GM23338 (cell line): ENCODE measurements at regions not wholly inside any gene's neighbourhood (a gene's known extent, or its start where the extent isn't known, plus 50 kb on each side); places are given as distances from the start of the nearest gene placed in this dataset.

Experiments used
- ATAC-seq: fragments of 200-7000 bp; cut with Tn5 transposase; 3 replicates; pipeline ENCODE4 v1.9.1; 2020
- DNase-seq: peaks from one replicate; pipeline ENCODE4 v3.0.0-alpha.2; 2015; ENCODE audit warnings: low spot score
- H2AFZ ChIP-seq: fragments of 200-600 bp; sonication (generic); 2 replicates; pipeline ENCODE4 v1.8.0; 2016; ENCODE audit warnings: antibody characterized with exemption, mild to moderate bottlenecking, moderate library complexity
- H3F3A ChIP-seq: fragments of 200-600 bp; sonication (generic); replicated peaks from 2 replicates; pipeline ENCODE4 v1.8.0; 2017; ENCODE audit warnings: antibody characterized with exemption, mixed run types, low read depth
- H3K27ac ChIP-seq: fragments of 200-600 bp; sonication (generic); 2 replicates; pipeline ENCODE4 v1.6.1; 2016; ENCODE audit warnings: low read depth
- H3K27me3 ChIP-seq: fragments of 200-600 bp; sonication (generic); 2 replicates; pipeline ENCODE4 v1.8.0; 2016; ENCODE audit warnings: mild to moderate bottlenecking, mixed run types, moderate library complexity; ENCODE audit not compliant: insufficient read depth
- H3K36me3 ChIP-seq: fragments of 200-600 bp; sonication (generic); 2 replicates; pipeline ENCODE4 v1.8.0; 2016; ENCODE audit warnings: mild to moderate bottlenecking; ENCODE audit not compliant: insufficient read depth
- H3K4me1 ChIP-seq: fragments of 200-600 bp; sonication (generic); 2 replicates; pipeline ENCODE4 v1.8.0; 2016; ENCODE audit warnings: mild to moderate bottlenecking, moderate library complexity; ENCODE audit not compliant: insufficient read depth
- H3K4me2 ChIP-seq: fragments of 200-600 bp; sonication (generic); 2 replicates; pipeline ENCODE4 v1.7.1; 2017; ENCODE audit warnings: mixed run types
- H3K4me3 ChIP-seq: fragments of 200-600 bp; sonication (generic); 2 replicates; pipeline ENCODE4 v1.6.1; 2016; ENCODE audit warnings: mixed run types
- H3K79me2 ChIP-seq: fragments of 200-600 bp; sonication (generic); replicated peaks from 2 replicates; pipeline ENCODE4 v1.8.0; 2017; ENCODE audit warnings: mild to moderate bottlenecking; ENCODE audit not compliant: insufficient read depth
- H3K9me2 ChIP-seq: fragments of 200-600 bp; sonication (generic); 2 replicates; pipeline ENCODE4 v1.8.0; 2017; ENCODE audit not compliant: insufficient read depth
- H4K20me1 ChIP-seq: fragments of 200-600 bp; sonication (generic); replicated peaks from 2 replicates; pipeline ENCODE4 v1.8.0; 2017; ENCODE audit warnings: mild to moderate bottlenecking; ENCODE audit not compliant: insufficient read depth
- H3K27ac Mint-ChIP-seq: 2 replicates; pipeline ENCODE4 v1.8.0; 2020; ENCODE audit warnings: inconsistent platforms, mild to moderate bottlenecking, moderate library complexity, mixed read lengths
- H3K27me3 Mint-ChIP-seq: 3 replicates; pipeline ENCODE4 v1.8.0; 2022; ENCODE audit warnings: low read depth, mild to moderate bottlenecking, moderate library complexity, mixed read lengths, inconsistent platforms; ENCODE audit not compliant: insufficient read depth, poor library complexity
- H3K36me3 Mint-ChIP-seq: 3 replicates; pipeline ENCODE4 v1.8.0; 2021; ENCODE audit warnings: low read depth, mild to moderate bottlenecking, inconsistent platforms, moderate library complexity, mixed read lengths
- H3K4me1 Mint-ChIP-seq: 3 replicates; pipeline ENCODE4 v1.8.0; 2020; ENCODE audit warnings: mild to moderate bottlenecking, inconsistent platforms, mixed read lengths
- H3K4me3 Mint-ChIP-seq: 3 replicates; pipeline ENCODE4 v1.8.0; 2021; ENCODE audit warnings: moderate library complexity, mild to moderate bottlenecking, inconsistent platforms, mixed read lengths
- H3K9me3 Mint-ChIP-seq: 3 replicates; pipeline ENCODE4 v1.8.0; 2020; ENCODE audit warnings: moderate library complexity, mild to moderate bottlenecking, inconsistent platforms, mixed read lengths
- CREB1 ChIP-seq: fragments of 250-450 bp; sonication (Bioruptor Pico); IDR thresholded peaks from 2 replicates; pipeline ENCODE4 v1.5.0; 2020; ENCODE audit warnings: low read depth, mild to moderate bottlenecking, moderate library complexity
- EZH2 ChIP-seq: fragments of 200-600 bp; sonication (generic); IDR thresholded peaks from one replicate; pipeline ENCODE4 v1.8.0; 2017; ENCODE audit warnings: antibody characterized with exemption, mild to moderate bottlenecking, low read depth; ENCODE audit not compliant: unreplicated experiment
- EZH2phosphoT487 ChIP-seq: fragments of 200-600 bp; sonication (generic); IDR thresholded peaks from one replicate; pipeline ENCODE4 v1.8.1; 2018; ENCODE audit warnings: antibody characterized with exemption; ENCODE audit not compliant: unreplicated experiment
- JUNB ChIP-seq: IDR thresholded peaks from one replicate; pipeline ENCODE4 v1.6.1; 2016; ENCODE audit warnings: antibody characterized with exemption; ENCODE audit not compliant: unreplicated experiment
- NANOG ChIP-seq: IDR thresholded peaks from 2 replicates; pipeline ENCODE4 v1.6.1; 2016; ENCODE audit warnings: antibody characterized with exemption, borderline replicate concordance
- POLR2AphosphoS5 ChIP-seq: IDR thresholded peaks from 2 replicates; pipeline ENCODE4 v1.6.1; 2016; ENCODE audit warnings: antibody characterized with exemption, low read depth
- STAT1 ChIP-seq: IDR thresholded peaks from one replicate; pipeline ENCODE4 v1.6.1; 2016; ENCODE audit warnings: antibody characterized with exemption; ENCODE audit not compliant: unreplicated experiment
- ZNF114 ChIP-seq: fragments of 250-450 bp; sonication (Bioruptor Pico); IDR thresholded peaks from 2 replicates; pipeline ENCODE4 v1.5.0; 2020; ENCODE audit warnings: mild to moderate bottlenecking, moderate library complexity
- ZNF331 ChIP-seq: fragments of 250-450 bp; sonication (Bioruptor Pico); IDR thresholded peaks from 2 replicates; pipeline ENCODE4 v1.5.0; 2020; ENCODE audit warnings: low read depth, mild to moderate bottlenecking, moderate library complexity
- TF ChIP-seq, protein P1 (sequence below): IDR thresholded peaks from 2 replicates; pipeline ENCODE4 v1.6.1; 2016; ENCODE audit warnings: antibody characterized with exemption
- TF ChIP-seq, protein P2 (sequence below), 2 experiments: fragments of 200-600 bp in 1 of 2; sonication (generic) in 1 of 2; conservative IDR thresholded peaks; 2 replicates each; pipeline versions ENCODE4 v1.5.1 to v1.6.1; 2016 to 2017; ENCODE audit warnings: antibody characterized with exemption in 2 of 2, low read depth in 2 of 2, mild to moderate bottlenecking in 2 of 2, moderate library complexity in 1 of 2
- TF ChIP-seq, protein P3 (sequence below): fragments of 250-450 bp; sonication (Bioruptor Pico); IDR thresholded peaks from 2 replicates; pipeline ENCODE4 v1.5.0; 2020; ENCODE audit warnings: mild to moderate bottlenecking, moderate library complexity
- TF ChIP-seq, protein P4 (sequence below): IDR thresholded peaks from one replicate; pipeline ENCODE4 v1.6.1; 2018; ENCODE audit warnings: antibody characterized with exemption; ENCODE audit not compliant: unreplicated experiment

- ATAC-seq (no peak), DNase-seq (no peak)
- Histone ChIP-seq H2AFZ (peak overlapping the region; percentile 19; the same call in 1 of the 2 replicates), H3K4me2 (no peak overlapping the region), H3K4me3 (no peak overlapping the region), H3K9me2 (no peaks in the 10 kb centered on the region), H3K79me2 (no peaks in the 10 kb centered on the region), H3K27ac (no peak overlapping the region), H3K4me1 (peaks cover 28% of the 10 kb centered on the region), H3K27me3 (no peaks in the 10 kb centered on the region), H3K36me3 (no peaks in the 10 kb centered on the region), H3F3A (no peaks in the 10 kb centered on the region), H4K20me1 (no peaks in the 10 kb centered on the region)
- TF ChIP-seq EZH2: no peak
- no peak for TF ChIP-seq CREB1 (CRISPR knock-in tag)
- TF ChIP-seq, protein P1, sequence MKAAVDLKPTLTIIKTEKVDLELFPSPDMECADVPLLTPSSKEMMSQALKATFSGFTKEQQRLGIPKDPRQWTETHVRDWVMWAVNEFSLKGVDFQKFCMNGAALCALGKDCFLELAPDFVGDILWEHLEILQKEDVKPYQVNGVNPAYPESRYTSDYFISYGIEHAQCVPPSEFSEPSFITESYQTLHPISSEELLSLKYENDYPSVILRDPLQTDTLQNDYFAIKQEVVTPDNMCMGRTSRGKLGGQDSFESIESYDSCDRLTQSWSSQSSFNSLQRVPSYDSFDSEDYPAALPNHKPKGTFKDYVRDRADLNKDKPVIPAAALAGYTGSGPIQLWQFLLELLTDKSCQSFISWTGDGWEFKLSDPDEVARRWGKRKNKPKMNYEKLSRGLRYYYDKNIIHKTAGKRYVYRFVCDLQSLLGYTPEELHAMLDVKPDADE: no peak
- TF ChIP-seq ZNF331 (CRISPR knock-in tag): no peak
- TF ChIP-seq NANOG: no peak
- TF ChIP-seq, protein P2, sequence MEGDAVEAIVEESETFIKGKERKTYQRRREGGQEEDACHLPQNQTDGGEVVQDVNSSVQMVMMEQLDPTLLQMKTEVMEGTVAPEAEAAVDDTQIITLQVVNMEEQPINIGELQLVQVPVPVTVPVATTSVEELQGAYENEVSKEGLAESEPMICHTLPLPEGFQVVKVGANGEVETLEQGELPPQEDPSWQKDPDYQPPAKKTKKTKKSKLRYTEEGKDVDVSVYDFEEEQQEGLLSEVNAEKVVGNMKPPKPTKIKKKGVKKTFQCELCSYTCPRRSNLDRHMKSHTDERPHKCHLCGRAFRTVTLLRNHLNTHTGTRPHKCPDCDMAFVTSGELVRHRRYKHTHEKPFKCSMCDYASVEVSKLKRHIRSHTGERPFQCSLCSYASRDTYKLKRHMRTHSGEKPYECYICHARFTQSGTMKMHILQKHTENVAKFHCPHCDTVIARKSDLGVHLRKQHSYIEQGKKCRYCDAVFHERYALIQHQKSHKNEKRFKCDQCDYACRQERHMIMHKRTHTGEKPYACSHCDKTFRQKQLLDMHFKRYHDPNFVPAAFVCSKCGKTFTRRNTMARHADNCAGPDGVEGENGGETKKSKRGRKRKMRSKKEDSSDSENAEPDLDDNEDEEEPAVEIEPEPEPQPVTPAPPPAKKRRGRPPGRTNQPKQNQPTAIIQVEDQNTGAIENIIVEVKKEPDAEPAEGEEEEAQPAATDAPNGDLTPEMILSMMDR (conservative IDR thresholded peaks at IDR 0.05; ENCODE audit: low read depth in 2 of 2): no peak
- no peak for TF ChIP-seq ZNF114
- TF ChIP-seq EZH2phosphoT487: no peak
- TF ChIP-seq STAT1: no peak
- TF ChIP-seq POLR2AphosphoS5: no peak
- TF ChIP-seq, protein P3, sequence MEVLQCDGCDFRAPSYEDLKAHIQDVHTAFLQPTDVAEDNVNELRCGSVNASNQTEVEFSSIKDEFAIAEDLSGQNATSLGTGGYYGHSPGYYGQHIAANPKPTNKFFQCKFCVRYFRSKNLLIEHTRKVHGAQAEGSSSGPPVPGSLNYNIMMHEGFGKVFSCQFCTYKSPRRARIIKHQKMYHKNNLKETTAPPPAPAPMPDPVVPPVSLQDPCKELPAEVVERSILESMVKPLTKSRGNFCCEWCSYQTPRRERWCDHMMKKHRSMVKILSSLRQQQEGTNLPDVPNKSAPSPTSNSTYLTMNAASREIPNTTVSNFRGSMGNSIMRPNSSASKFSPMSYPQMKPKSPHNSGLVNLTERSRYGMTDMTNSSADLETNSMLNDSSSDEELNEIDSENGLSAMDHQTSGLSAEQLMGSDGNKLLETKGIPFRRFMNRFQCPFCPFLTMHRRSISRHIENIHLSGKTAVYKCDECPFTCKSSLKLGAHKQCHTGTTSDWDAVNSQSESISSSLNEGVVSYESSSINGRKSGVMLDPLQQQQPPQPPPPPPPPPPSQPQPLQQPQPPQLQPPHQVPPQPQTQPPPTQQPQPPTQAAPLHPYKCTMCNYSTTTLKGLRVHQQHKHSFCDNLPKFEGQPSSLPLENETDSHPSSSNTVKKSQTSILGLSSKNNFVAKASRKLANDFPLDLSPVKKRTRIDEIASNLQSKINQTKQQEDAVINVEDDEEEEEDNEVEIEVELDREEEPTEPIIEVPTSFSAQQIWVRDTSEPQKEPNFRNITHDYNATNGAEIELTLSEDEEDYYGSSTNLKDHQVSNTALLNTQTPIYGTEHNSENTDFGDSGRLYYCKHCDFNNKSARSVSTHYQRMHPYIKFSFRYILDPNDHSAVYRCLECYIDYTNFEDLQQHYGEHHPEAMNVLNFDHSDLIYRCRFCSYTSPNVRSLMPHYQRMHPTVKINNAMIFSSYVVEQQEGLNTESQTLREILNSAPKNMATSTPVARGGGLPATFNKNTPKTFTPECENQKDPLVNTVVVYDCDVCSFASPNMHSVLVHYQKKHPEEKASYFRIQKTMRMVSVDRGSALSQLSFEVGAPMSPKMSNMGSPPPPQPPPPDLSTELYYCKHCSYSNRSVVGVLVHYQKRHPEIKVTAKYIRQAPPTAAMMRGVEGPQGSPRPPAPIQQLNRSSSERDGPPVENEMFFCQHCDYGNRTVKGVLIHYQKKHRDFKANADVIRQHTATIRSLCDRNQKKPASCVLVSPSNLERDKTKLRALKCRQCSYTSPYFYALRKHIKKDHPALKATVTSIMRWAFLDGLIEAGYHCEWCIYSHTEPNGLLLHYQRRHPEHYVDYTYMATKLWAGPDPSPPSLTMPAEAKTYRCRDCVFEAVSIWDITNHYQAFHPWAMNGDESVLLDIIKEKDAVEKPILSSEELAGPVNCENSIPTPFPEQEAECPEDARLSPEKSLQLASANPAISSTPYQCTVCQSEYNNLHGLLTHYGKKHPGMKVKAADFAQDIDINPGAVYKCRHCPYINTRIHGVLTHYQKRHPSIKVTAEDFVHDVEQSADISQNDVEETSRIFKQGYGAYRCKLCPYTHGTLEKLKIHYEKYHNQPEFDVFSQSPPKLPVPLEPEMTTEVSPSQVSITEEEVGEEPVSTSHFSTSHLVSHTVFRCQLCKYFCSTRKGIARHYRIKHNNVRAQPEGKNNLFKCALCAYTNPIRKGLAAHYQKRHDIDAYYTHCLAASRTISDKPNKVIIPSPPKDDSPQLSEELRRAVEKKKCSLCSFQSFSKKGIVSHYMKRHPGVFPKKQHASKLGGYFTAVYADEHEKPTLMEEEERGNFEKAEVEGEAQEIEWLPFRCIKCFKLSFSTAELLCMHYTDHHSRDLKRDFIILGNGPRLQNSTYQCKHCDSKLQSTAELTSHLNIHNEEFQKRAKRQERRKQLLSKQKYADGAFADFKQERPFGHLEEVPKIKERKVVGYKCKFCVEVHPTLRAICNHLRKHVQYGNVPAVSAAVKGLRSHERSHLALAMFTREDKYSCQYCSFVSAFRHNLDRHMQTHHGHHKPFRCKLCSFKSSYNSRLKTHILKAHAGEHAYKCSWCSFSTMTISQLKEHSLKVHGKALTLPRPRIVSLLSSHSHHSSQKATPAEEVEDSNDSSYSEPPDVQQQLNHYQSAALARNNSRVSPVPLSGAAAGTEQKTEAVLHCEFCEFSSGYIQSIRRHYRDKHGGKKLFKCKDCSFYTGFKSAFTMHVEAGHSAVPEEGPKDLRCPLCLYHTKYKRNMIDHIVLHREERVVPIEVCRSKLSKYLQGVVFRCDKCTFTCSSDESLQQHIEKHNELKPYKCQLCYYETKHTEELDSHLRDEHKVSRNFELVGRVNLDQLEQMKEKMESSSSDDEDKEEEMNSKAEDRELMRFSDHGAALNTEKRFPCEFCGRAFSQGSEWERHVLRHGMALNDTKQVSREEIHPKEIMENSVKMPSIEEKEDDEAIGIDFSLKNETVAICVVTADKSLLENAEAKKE (CRISPR knock-in tag): no peak
- TF ChIP-seq, protein P4, sequence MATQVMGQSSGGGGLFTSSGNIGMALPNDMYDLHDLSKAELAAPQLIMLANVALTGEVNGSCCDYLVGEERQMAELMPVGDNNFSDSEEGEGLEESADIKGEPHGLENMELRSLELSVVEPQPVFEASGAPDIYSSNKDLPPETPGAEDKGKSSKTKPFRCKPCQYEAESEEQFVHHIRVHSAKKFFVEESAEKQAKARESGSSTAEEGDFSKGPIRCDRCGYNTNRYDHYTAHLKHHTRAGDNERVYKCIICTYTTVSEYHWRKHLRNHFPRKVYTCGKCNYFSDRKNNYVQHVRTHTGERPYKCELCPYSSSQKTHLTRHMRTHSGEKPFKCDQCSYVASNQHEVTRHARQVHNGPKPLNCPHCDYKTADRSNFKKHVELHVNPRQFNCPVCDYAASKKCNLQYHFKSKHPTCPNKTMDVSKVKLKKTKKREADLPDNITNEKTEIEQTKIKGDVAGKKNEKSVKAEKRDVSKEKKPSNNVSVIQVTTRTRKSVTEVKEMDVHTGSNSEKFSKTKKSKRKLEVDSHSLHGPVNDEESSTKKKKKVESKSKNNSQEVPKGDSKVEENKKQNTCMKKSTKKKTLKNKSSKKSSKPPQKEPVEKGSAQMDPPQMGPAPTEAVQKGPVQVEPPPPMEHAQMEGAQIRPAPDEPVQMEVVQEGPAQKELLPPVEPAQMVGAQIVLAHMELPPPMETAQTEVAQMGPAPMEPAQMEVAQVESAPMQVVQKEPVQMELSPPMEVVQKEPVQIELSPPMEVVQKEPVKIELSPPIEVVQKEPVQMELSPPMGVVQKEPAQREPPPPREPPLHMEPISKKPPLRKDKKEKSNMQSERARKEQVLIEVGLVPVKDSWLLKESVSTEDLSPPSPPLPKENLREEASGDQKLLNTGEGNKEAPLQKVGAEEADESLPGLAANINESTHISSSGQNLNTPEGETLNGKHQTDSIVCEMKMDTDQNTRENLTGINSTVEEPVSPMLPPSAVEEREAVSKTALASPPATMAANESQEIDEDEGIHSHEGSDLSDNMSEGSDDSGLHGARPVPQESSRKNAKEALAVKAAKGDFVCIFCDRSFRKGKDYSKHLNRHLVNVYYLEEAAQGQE: no peak
- no peak for TF ChIP-seq JUNB
- no peak overlapping the region for H3K27ac Mint-ChIP-seq
- H3K9me3 Mint-ChIP-seq: no peaks in the 10 kb centered on the region
- peaks cover 34% of the 10 kb centered on the region for H3K4me1 Mint-ChIP-seq
- no peak overlapping the region for H3K4me3 Mint-ChIP-seq
- peaks cover 1% of the 10 kb centered on the region for H3K27me3 Mint-ChIP-seq
- no peaks in the 10 kb centered on the region for H3K36me3 Mint-ChIP-seq
Observed at GRCh38 chr14:56949828-56950227, 139.5 kb upstream of the OTX2 start.
